Natural killer cell (primary cell): ENCODE measurements at regions not wholly inside any gene's neighbourhood (a gene's known extent, or its start where the extent isn't known, plus 50 kb on each side); places are given as distances from the start of the nearest gene placed in this dataset.

ENCODE experiments used
- ATAC-seq, 3 donors: fragments of 150-1000 bp in 2 of 3; fragments of 200-7000 bp in 1 of 3; cut with Tn5 transposase; 1 replicate in 1 of 3; 2 replicates in 2 of 3; pipeline ENCODE4 v1.10.0; 2021; ENCODE audit warnings: mild to moderate bottlenecking in 2 of 3, moderate library complexity in 2 of 3
- DNase-seq, 2 donors: peaks; one replicate each; pipeline versions ENCODE4 v3.0.0 to v3.0.0-alpha.2; 2013 to 2021; ENCODE audit warnings: mixed read lengths in 1 of 2
- H3K27ac ChIP-seq: one replicate; pipeline ENCODE4 v1.5.1; 2013; ENCODE audit warnings: mild to moderate bottlenecking, low read length
- H3K27me3 ChIP-seq: one replicate; pipeline ENCODE4 v1.6.1; 2013; ENCODE audit warnings: low read length; ENCODE audit not compliant: control insufficient read depth, insufficient read depth
- H3K36me3 ChIP-seq: one replicate; pipeline ENCODE4 v1.6.1; 2013; ENCODE audit warnings: low read length; ENCODE audit not compliant: control insufficient read depth, insufficient read depth
- H3K4me1 ChIP-seq: one replicate; pipeline ENCODE4 v1.6.1; 2013; ENCODE audit warnings: low read length; ENCODE audit not compliant: control insufficient read depth, insufficient read depth
- H3K4me3 ChIP-seq: one replicate; pipeline ENCODE4 v1.5.1; 2013; ENCODE audit warnings: low read length
- H3K9me3 ChIP-seq: one replicate; pipeline ENCODE4 v1.6.1; 2013; ENCODE audit warnings: low read length; ENCODE audit not compliant: control insufficient read depth, insufficient read depth
- H3K27ac Mint-ChIP-seq, 2 donors: one replicate each; pipeline ENCODE4 v1.8.0; 2022; ENCODE audit warnings: mild to moderate bottlenecking in 2 of 2, mixed read lengths in 2 of 2, moderate library complexity in 1 of 2
- H3K27me3 Mint-ChIP-seq, 2 donors: one replicate each; pipeline ENCODE4 v1.8.0; 2022; ENCODE audit warnings: low read depth in 2 of 2, mixed read lengths in 2 of 2
- H3K36me3 Mint-ChIP-seq: one replicate; pipeline ENCODE4 v1.8.0; 2022; ENCODE audit warnings: mixed read lengths
- H3K4me1 Mint-ChIP-seq, 2 donors: one replicate each; pipeline ENCODE4 v1.8.0; 2022; ENCODE audit warnings: mixed read lengths in 2 of 2
- H3K4me3 Mint-ChIP-seq: one replicate; pipeline ENCODE4 v1.8.0; 2022; ENCODE audit warnings: mild to moderate bottlenecking, moderate library complexity, mixed read lengths
- H3K9me3 Mint-ChIP-seq, 2 donors: one replicate each; pipeline ENCODE4 v1.8.0; 2022; ENCODE audit warnings: mixed read lengths in 2 of 2
- WGBS: methylation state at CpG from one replicate; pipeline ENCODE4 v1.1.7; 2013; ENCODE audit warnings: missing lambda C conversion rate; ENCODE audit not compliant: insufficient coverage; 5-methylcytosine and 5-hydroxymethylcytosine counted together
- intact Hi-C: fragments of 100-400 bp; cut with micrococcal nuclease; formaldehyde crosslinking; loops from one replicate; pipeline ENCODE4 v1.14.2; 2022
- TF ChIP-seq, protein P1 (sequence below): fragments of 200-600 bp; IDR thresholded peaks from one replicate; pipeline ENCODE4 v1.8.0; 2022; ENCODE audit warnings: antibody characterized with exemption

DNA sequence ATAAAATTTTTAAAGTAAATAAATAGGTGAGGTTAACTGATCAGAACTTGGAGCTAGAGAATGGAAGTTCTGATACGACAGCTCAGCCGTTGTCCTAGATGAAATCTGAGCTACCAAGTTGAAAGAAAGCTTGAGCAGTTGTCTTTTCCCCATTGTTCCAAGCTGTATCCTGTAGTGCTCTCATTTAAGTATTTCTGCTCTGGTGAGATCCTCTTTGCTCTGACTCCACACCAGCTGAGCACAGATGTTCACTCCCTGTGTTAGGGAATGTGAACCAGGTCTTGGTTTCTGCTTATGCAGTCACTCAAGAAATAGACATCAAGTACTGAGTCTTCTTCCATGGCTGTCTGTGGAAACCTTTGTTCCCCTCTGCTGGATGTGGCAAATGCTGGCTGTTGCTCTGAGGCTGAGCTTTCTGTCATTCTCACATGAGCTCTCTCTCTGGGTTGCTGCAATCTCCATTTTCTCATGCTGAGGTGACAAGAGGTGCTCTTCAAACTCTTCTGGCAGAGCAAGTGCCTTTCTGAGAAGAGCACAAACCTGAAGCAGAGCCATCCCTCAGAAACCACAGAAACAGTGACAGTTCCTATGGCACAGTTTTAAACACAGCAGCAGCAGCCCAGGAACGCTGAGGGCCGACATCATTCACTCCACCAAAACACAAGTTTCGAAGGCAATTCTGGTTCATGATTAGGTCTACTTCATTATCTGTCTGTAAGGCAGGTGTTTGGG lies 194.1 kb downstream of the SP3 start:
- ATAC-seq (no peak), DNase-seq (no peak)
- no peak overlapping the region for H3K4me3 ChIP-seq
- no peak overlapping the region for H3K4me3 Mint-ChIP-seq
- H3K36me3 Mint-ChIP-seq = no peaks in the 10 kb centered on the region
- H3K9me3 ChIP-seq = no peaks in the 10 kb centered on the region
- H3K9me3 Mint-ChIP-seq = no peaks in the 10 kb centered on the region
- no peak overlapping the region for H3K27ac ChIP-seq
- peaks cover 8 to 24% of the 10 kb centered on the region in 2 donors for H3K27me3 Mint-ChIP-seq
- TF ChIP-seq, protein P1, sequence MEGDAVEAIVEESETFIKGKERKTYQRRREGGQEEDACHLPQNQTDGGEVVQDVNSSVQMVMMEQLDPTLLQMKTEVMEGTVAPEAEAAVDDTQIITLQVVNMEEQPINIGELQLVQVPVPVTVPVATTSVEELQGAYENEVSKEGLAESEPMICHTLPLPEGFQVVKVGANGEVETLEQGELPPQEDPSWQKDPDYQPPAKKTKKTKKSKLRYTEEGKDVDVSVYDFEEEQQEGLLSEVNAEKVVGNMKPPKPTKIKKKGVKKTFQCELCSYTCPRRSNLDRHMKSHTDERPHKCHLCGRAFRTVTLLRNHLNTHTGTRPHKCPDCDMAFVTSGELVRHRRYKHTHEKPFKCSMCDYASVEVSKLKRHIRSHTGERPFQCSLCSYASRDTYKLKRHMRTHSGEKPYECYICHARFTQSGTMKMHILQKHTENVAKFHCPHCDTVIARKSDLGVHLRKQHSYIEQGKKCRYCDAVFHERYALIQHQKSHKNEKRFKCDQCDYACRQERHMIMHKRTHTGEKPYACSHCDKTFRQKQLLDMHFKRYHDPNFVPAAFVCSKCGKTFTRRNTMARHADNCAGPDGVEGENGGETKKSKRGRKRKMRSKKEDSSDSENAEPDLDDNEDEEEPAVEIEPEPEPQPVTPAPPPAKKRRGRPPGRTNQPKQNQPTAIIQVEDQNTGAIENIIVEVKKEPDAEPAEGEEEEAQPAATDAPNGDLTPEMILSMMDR = no peak
- H3K27ac Mint-ChIP-seq = no peak overlapping the region
- WGBS = 80% methylated on average over 5 of the region's 5 CpGs
- H3K4me1 Mint-ChIP-seq = no peaks in the 10 kb centered on the region
- no peaks in the 10 kb centered on the region for H3K4me1 ChIP-seq
- intact Hi-C loops = no loop called here
- H3K36me3 ChIP-seq = no peaks in the 10 kb centered on the region
- H3K27me3 ChIP-seq = no peaks in the 10 kb centered on the region

DNA sequence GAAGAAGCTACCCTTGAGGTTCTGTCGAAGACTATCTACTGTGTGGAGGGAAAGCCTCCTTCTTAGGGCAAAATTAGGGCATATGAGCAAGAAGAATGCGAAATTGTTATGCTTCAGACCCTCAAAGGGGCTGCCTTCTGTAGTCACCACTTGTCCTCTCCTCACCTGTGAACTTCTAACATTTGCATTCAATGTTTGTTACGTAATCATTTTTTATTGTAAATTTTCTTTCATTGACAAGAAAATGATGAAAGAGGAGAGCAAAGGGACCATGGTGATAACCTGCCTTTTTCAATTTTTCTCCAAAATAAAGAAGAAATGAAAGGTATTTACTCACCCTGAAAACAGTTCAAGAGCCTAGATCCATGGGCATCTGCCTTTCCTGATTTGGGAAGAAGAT lies 193.0 kb downstream of the SP3 start:
- WGBS = 72% methylated on average over 2 of the region's 3 CpGs
- Mint-ChIP-seq H3K27me3 (peaks cover 8 to 24% of the 10 kb centered on the region in 2 donors), H3K9me3 (no peaks in the 10 kb centered on the region), H3K4me3 (no peak overlapping the region), H3K4me1 (no peaks in the 10 kb centered on the region), H3K27ac (no peak overlapping the region), H3K36me3 (no peaks in the 10 kb centered on the region)
- Histone ChIP-seq H3K27ac (no peak overlapping the region), H3K9me3 (no peaks in the 10 kb centered on the region), H3K4me3 (no peak overlapping the region), H3K4me1 (no peaks in the 10 kb centered on the region), H3K36me3 (no peaks in the 10 kb centered on the region), H3K27me3 (no peaks in the 10 kb centered on the region)
- TF ChIP-seq, protein P1 = no peak
- ATAC-seq = no peak
- DNase-seq = no peak
- intact Hi-C loops = no loop called here

DNA sequence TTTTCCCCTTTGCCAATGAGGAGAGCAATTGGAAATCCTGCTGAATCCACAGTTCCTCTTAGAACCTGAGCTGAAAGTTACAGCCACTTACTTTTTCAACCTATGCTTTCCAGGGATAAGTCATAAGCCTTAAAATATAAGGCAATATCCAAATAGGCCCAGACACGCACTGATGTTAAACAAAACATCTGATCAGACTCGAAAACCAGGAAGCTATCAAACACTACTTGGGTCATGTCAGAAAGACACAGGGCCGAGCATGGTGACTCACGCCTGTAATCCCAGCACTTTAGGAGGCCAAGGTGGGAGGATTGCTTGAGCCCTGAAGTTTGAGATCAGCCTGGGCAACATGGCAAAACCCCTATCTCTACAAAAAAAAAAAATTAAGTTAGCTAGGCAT lies 192.1 kb downstream of the SP3 start:
- H3K27ac ChIP-seq = no peak overlapping the region
- no peak overlapping the region for H3K27ac Mint-ChIP-seq
- ATAC-seq (no peak), DNase-seq (no peak)
- intact Hi-C loops = no loop called here
- TF ChIP-seq, protein P1 = no peak
- no peaks in the 10 kb centered on the region for H3K27me3 ChIP-seq
- no peak overlapping the region for H3K4me3 ChIP-seq
- no peak overlapping the region for H3K4me3 Mint-ChIP-seq
- no peaks in the 10 kb centered on the region for H3K9me3 ChIP-seq
- H3K4me1 Mint-ChIP-seq = no peaks in the 10 kb centered on the region
- no peaks in the 10 kb centered on the region for H3K9me3 Mint-ChIP-seq
- no peaks in the 10 kb centered on the region for H3K36me3 Mint-ChIP-seq
- H3K27me3 Mint-ChIP-seq = peaks cover 8 to 24% of the 10 kb centered on the region in 2 donors
- WGBS = 96% methylated on average over 4 of the region's 4 CpGs
- H3K36me3 ChIP-seq = no peaks in the 10 kb centered on the region
- no peaks in the 10 kb centered on the region for H3K4me1 ChIP-seq

DNA sequence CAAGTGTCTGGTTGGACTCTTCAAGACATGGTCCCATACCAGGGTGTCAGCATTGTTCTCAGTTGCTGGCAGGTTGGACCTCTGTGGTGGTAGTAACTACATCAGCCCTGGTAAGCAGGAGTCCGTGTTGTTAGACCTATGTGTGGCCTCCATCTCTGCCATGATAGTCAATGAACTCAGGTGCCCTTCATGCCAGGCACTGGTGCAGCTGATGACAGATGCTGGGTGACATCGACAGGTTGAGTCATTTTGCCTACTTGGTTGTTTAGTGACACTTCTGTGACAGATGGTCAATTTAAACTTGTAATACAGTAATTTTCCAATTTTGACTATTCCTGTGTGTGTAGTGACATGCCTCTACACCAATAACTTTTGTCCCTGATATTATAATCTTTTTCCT lies 189.7 kb downstream of the SP3 start:
- Mint-ChIP-seq H3K9me3 (no peaks in the 10 kb centered on the region), H3K27me3 (peaks cover 3 to 32% of the 10 kb centered on the region in 2 donors), H3K36me3 (no peaks in the 10 kb centered on the region), H3K4me3 (no peak overlapping the region), H3K4me1 (no peaks in the 10 kb centered on the region), H3K27ac (no peak overlapping the region)
- 85% methylated on average over 2 of the region's 2 CpGs for WGBS
- Histone ChIP-seq H3K36me3 (no peaks in the 10 kb centered on the region), H3K9me3 (no peaks in the 10 kb centered on the region), H3K4me3 (no peak overlapping the region), H3K4me1 (no peaks in the 10 kb centered on the region), H3K27me3 (no peaks in the 10 kb centered on the region), H3K27ac (no peak overlapping the region)
- intact Hi-C loops = no loop called here
- TF ChIP-seq, protein P1 = no peak
- DNase-seq (no peak), ATAC-seq (no peak)
